CD4-positive, alpha-beta T cell treated with Interleukin-4 for 1 hour (primary cell): ENCODE measurements at regions not wholly inside any gene's neighbourhood (a gene's known extent, or its start where the extent isn't known, plus 50 kb on each side); places are given as distances from the start of the nearest gene placed in this dataset.

Experiments
- DNase-seq, 2 donors: peaks; one replicate each; pipeline ENCODE4 v3.0.0-alpha.2; 2020 to 2022

DNA sequence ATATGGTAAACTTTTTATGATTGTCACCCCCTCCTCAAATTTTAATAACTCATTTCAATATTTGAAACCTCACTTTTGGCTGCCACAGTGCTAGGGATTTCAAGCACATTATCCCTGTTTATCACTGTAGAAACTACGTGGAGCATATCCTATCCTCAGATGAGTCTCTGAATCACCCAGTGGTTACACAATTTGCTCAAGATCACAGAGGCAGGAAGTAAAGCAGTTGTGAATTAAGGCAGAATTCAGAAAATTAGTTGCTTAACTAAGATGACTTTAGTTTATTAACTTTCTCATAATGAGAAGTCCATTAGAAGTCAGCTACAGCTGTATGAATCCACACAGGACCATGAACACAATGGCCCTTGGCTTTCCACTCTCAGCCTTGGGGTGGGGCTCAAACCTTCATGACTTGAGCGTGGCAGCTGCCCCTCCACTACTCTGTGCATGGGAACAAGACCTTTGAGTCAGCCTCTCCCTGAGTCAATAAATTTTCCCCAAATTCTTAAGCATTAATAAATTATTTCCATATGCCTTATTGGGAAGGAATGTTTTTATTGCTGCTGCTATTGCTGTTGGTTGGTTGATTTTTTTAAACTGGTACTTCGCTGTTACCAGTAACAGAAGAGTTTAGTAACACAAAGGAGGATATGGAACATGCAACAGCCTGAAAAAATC, 369.0 kb downstream of the CBLN2 start:
- no peak for DNase-seq

DNA sequence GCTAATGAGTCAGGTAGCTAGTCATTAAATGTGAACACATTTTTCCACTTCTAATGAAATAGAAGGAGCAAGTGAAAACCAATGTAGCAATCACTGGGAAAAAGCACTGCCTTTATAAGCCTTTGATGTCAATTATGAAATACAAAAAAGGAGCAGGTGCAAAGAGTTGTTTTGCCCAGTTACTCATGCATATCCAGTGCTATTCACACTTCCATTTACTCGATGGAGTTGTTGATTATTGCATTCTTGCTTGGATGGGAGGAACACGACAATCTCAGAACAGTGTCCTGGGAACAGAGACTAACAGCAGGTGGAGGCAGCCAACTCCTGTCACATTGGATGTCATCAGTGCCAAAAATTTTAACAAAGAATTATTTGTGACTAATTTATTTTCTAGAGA, 372.5 kb downstream of the CBLN2 start:
- DNase-seq, result no peak

GRCh38 chr18:72161691-72162090, 382.5 kb downstream of the CBLN2 start:
- no peak for DNase-seq

DNA sequence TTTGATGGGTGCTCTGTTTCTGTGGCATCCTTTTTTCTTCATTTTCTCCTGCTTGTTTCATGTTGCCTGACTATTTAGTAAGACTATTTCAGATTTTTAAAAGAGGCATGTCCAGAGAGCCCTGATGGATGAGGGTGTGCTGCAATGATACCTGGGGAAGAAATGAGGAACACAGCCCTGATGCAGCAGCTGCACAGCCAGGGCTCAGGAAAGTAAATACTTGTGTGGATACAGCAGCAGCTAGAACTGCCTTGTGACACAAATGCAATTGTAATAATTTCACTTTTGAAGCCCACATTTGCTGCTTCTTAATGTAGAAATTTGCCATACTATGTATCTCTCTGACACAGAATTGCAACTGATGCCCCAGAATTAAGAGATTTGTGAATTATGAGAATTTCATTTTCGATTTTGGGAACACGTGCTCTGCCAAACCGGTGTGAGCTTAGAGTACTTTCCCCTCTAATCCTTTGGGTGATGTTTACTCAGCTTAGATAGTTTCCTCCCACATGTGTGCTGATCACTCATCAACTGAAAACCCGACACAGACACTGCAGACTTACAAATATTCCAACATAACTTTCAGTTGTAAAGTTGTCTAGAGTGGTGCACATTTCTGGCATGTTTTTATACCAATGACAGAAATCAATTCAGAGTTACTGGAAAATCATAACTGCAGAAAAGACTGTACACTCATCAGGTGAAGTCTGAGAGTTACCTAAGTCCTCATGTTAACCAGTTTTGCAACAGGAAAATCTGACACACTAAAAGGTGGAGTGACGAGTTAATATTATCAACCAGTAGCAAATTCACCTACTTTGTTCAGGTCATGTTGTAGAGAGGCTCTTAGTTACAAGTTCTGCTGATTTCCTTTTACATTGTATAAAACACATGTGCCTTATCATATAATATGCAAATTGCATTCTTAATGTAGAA, 383.4 kb downstream of the CBLN2 start:
- DNase-seq, result no peak

GRCh38 chr18:72155327-72155726, 388.8 kb downstream of the CBLN2 start:
- no peak for DNase-seq

DNA sequence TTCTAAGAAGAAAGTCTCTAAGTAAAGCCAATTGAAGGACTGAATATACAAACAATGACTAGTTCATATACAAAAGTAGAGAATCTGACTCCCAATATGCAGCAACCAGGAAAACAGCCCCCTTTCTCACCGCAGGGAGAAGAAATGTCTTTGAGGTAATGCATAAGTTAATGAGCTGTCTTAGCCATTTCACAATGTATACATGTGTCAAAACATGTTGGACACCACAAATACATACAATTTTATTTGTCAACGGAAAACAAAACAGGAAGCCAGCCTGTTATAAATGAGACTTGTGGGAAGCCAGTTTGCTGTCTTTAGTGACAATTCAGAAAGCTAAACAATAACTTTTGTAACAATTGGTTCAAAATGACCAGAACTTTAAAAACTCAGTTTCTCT, 389.2 kb downstream of the CBLN2 start:
- DNase-seq, result no peak

DNA sequence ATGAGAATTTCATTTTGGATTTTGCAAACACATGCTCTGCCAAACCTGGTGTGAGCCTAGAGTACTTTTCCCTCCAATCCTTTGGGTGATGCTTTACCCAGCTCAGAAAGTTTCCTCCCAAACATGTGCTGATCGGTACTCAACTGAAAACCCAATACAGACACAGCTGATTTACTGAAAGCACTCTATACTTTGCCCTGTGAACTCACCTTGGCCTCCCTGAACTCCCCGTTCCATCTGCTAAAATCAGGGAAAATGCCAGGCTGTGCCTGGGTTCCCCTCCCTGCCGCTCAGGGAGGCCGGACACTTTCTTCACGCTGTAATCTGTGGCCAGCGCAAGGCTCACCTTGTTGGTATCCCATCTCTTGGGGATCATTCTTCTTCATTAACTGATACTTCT, 391.2 kb downstream of the CBLN2 start:
- DNase-seq, result no peak

DNA sequence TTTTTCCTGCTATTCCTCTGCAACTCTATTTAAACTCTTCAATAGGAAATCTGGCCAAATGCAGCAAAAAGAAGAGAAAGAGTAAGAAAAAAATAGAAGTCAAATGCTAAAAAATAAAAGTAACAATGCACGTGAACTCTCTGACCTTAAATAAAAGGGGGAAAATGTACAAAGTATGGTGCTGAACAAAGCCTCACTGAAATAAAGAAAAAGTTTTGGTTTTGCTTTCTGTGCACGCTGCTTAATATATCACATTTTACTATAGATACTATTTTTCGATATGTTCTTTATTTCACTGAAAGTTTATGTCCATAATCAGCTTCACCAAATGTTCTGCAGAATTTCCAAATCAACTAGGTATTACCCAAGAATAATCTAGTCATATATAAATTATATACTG, 396.3 kb downstream of the CBLN2 start:
- no peak for DNase-seq

- DNase-seq, result no peak
Measured at GRCh38 chr18:72140007-72140406, 404.1 kb downstream of the CBLN2 start.

GRCh38 chr18:72128649-72129048, 415.5 kb downstream of the CBLN2 start:
- DNase-seq, result no peak

GRCh38 chr18:72122103-72122502, 422.0 kb downstream of the CBLN2 start:
- no peak for DNase-seq

GRCh38 chr18:72119082-72119481, 425.1 kb downstream of the CBLN2 start:
- DNase-seq, result no peak

DNA sequence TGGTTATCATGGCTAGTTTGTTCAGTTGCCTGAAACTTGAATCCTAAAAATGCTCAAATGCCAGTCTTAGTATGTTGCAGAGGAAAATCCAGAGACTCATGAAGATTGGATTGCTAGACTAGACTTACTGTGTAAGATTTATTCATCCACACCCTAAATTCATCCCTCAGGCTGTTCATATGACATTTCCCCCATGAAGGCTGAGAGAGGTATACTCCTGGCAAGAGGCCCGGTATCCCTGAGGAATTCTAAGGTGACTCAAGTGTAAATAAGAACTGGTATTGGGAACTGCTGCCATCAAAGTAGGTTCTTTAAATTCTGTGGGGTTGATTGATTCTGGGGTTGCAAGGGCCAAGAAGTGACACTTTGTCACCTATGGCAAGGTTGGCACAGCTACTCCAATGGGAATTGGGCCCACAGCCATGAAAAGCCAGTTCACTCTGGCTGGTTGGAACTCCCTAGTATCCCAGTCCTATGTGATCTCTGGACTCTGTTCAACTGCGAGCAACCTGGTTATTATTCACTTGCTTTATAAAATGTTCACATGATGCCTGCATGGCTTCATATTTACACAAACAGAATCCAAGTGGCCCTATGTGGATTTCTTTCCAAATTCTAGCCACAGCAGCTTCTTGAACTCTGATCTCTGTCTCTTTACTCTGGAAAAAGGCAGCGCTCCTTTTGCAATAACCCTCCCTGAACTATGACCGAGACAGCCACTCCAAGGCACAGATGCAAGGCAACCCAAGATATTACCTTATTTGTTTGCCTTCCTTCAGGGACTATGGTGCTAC, 429.1 kb downstream of the CBLN2 start:
- no peak for DNase-seq

- DNase-seq, result no peak
Measured at GRCh38 chr18:72107647-72108383, 436.3 kb downstream of the CBLN2 start.

GRCh38 chr18:72104851-72105250, 439.3 kb downstream of the CBLN2 start:
- no peak for DNase-seq

- no peak for DNase-seq
Measured at GRCh38 chr18:72102412-72102811, 441.7 kb downstream of the CBLN2 start.

GRCh38 chr18:72100465-72101004, 443.6 kb downstream of the CBLN2 start:
- DNase-seq, result no peak

GRCh38 chr18:72091369-72091768, 452.8 kb downstream of the CBLN2 start:
- DNase-seq, result no peak

DNA sequence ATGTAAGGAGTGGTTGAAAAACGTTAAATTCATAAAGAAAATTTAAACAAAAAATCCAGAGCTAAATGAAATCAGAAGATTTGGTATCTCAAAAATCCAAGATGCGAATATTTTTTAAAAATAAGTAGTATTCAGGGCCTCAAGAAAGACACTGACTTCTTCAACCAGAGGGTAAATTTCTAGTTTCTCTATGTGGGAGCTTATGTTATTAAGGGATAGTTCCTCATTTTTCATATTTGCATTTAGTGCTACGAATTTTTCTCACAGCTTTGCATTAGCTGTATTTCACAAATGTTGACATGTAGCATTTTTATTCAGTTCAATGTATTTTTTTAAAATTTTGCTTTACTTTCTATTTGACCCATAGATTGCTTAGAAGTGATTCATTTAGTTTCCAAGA, 454.7 kb downstream of the CBLN2 start:
- DNase-seq, result no peak

DNA sequence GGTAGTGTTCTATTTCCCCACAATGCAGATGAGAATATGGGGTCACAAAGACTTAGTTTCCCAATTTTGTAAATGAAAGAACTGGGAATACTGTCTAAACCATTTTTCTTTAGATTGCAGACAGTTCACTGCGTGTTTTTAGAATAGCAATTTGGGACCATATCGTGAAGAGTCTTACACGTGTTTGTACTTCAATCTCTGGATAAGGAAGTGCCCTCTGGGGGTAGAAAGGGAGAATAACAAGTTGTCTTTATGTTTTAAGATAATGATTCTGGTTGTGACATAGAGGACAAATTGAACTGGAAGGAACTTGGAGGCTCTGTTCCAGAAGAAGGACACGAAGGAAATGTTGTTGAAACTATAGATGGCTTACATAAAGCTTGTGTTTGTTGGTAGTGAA, 457.7 kb downstream of the CBLN2 start:
- DNase-seq, result no peak

DNA sequence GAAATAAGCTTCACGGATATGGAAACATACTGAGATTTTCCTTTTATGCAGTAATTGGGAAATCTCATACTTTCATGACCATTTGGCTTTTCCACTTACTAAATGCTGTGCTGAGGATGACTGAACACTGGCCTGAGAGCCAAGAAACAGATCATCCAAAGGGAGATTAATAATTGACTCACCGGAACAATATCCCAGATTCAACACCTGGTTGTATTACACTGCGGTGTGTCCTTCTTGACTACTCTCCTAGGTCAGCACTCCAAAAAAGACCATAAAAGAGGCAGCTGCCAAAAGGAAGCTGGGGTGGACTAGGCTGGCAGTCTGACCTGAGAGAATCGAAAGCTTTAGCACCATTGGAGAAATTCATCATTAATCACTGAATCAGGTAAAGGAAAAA, 469.1 kb downstream of the CBLN2 start:
- no peak for DNase-seq

GRCh38 chr18:72063001-72063400, 481.1 kb downstream of the CBLN2 start:
- DNase-seq, result no peak

GRCh38 chr18:72058851-72059250, 485.3 kb downstream of the CBLN2 start:
- no peak for DNase-seq
